A673 (cell line): ENCODE measurements at regions not wholly inside any gene's neighbourhood (a gene's known extent, or its start where the extent isn't known, plus 50 kb on each side); places are given as distances from the start of the nearest gene placed in this dataset.

Experiments used
- BruUV-seq: library from RNA; stranded (reverse); fragments of 400-500 nt; replicated peaks from 2 replicates; lab custom pipeline; 2021; lab: Mats Ljungman, UMichigan
- CTCF ChIA-PET: fragments of 300-600 bp; sonication (Branson Sonifier 250); formaldehyde crosslinking; loops from one replicate; lab custom pipeline; 2022; ENCODE audit warnings: antibody characterized with exemption; lab: Charles Lee
- POLR2A ChIA-PET: fragments of 300-600 bp; sonication (Branson Sonifier 250); formaldehyde crosslinking; loops from one replicate; lab custom pipeline; 2022; ENCODE audit warnings: antibody characterized with exemption; ENCODE audit not compliant: low non-redundant PET; lab: Charles Lee
- DNase-seq: peaks from one replicate; pipeline ENCODE4 v3.0.0-alpha.2; 2015; ENCODE audit warnings: low spot score
- H3K27ac ChIP-seq: fragments of 200-600 bp; sonication (generic); 2 replicates; pipeline ENCODE4 v1.5.1; 2016; ENCODE audit warnings: mixed run types, low read depth, mild to moderate bottlenecking, mixed read lengths, antibody characterized with exemption, low read length; ENCODE audit not compliant: poor library complexity, severe bottlenecking
- H3K27me3 ChIP-seq: fragments of 200-600 bp; sonication (generic); replicated peaks from 2 replicates; pipeline ENCODE4 v1.6.1; 2017; ENCODE audit warnings: mixed run types, low read depth, mild to moderate bottlenecking, mixed read lengths, antibody characterized with exemption, low read length; ENCODE audit not compliant: insufficient read depth, poor library complexity
- H3K36me3 ChIP-seq: fragments of 200-600 bp; sonication (generic); 2 replicates; pipeline ENCODE4 v1.6.1; 2016; ENCODE audit warnings: mixed run types, mild to moderate bottlenecking, mixed read lengths, antibody characterized with exemption, low read length; ENCODE audit not compliant: insufficient read depth, poor library complexity, severe bottlenecking
- H3K4me1 ChIP-seq: fragments of 200-600 bp; sonication (generic); 2 replicates; pipeline ENCODE4 v1.6.1; 2017; ENCODE audit warnings: mixed run types, mild to moderate bottlenecking, mixed read lengths, antibody characterized with exemption, low read length; ENCODE audit not compliant: insufficient read depth, poor library complexity, severe bottlenecking
- H3K4me3 ChIP-seq: fragments of 200-600 bp; sonication (generic); 2 replicates; pipeline ENCODE4 v1.5.1; 2016; ENCODE audit warnings: low read depth, mixed run types, mild to moderate bottlenecking, mixed read lengths, low read length; ENCODE audit not compliant: poor library complexity, severe bottlenecking
- H3K9me3 ChIP-seq: fragments of 200-600 bp; sonication (generic); 2 replicates; pipeline ENCODE4 v1.6.1; 2016; ENCODE audit warnings: mixed run types, low read depth, mild to moderate bottlenecking, mixed read lengths, antibody characterized with exemption, low read length; ENCODE audit not compliant: poor library complexity, severe bottlenecking
- CTCF ChIP-seq: fragments of 300-800, 200-600 bp; sonication (generic); conservative IDR thresholded peaks from 2 replicates; pipeline ENCODE4 v1.5.1; 2017; ENCODE audit warnings: low read depth, mild to moderate bottlenecking, antibody characterized with exemption, low read length, moderate library complexity, mixed read lengths
- EZH2 ChIP-seq: fragments of 200-600 bp; sonication (generic); IDR thresholded peaks from 2 replicates; pipeline ENCODE4 v1.6.1; 2017; ENCODE audit warnings: borderline replicate concordance, low read depth, mild to moderate bottlenecking, mixed read lengths, antibody characterized with exemption, low read length; ENCODE audit not compliant: poor library complexity, severe bottlenecking
- intact Hi-C: fragments of 100-400 bp; cut with micrococcal nuclease; formaldehyde crosslinking; loops from one replicate; pipeline ENCODE4 v1.10.0; 2022; ENCODE audit not compliant: unreplicated experiment

- Histone ChIP-seq H3K4me3 (no peak overlapping the region), H3K27me3 (no peaks in the 10 kb centered on the region), H3K27ac (peak overlapping the region; percentile 48), H3K4me1 (peaks cover 8% of the 10 kb centered on the region), H3K36me3 (no peaks in the 10 kb centered on the region), H3K9me3 (no peaks in the 10 kb centered on the region)
- intact Hi-C loops, result no loop called here
- TF ChIP-seq EZH2 (no peak), CTCF (peak; percentile 42)
- ChIA-PET CTCF (interaction anchor here (1.2 kb wide), 1 partner anchor 213 kb away, joined by 8 read pairs; no protein-coding TSS in a partner anchor), POLR2A (no interaction called here)
- BruUV-seq, result no TSS peak
- DNase-seq, result peak; percentile 64
Measured at GRCh38 chr5:29005386-29005785, 1967.0 kb upstream of the CDH9 start.

- DNase-seq, result no peak
- TF ChIP-seq EZH2, result no peak
- TF ChIP-seq CTCF, result no peak
- Histone ChIP-seq H3K27ac (no peak overlapping the region), H3K4me3 (no peak overlapping the region), H3K27me3 (no peaks in the 10 kb centered on the region), H3K4me1 (peaks cover 8% of the 10 kb centered on the region), H3K36me3 (no peaks in the 10 kb centered on the region), H3K9me3 (no peaks in the 10 kb centered on the region)
- intact Hi-C loops, result no loop called here
- POLR2A ChIA-PET, result no interaction called here
- BruUV-seq, result no TSS peak
- CTCF ChIA-PET, result no interaction called here
Measured at GRCh38 chr5:29002481-29002880, 1964.1 kb upstream of the CDH9 start.

GRCh38 chr5:29001666-29002065, 1963.3 kb upstream of the CDH9 start:
- Histone ChIP-seq H3K27ac (no peak overlapping the region), H3K4me3 (no peak overlapping the region), H3K36me3 (no peaks in the 10 kb centered on the region), H3K27me3 (no peaks in the 10 kb centered on the region), H3K4me1 (peaks cover 8% of the 10 kb centered on the region), H3K9me3 (no peaks in the 10 kb centered on the region)
- DNase-seq, result peak; percentile 24
- ChIA-PET POLR2A (no interaction called here), CTCF (no interaction called here)
- BruUV-seq, result no TSS peak
- intact Hi-C loops, result no loop called here
- TF ChIP-seq CTCF (0 out of 2 replicates have a peak, but pooled peaks have one; percentile 28), EZH2 (no peak)
